COLO829 (cell line): ENCODE measurements at regions not wholly inside any gene's neighbourhood (a gene's known extent, or its start where the extent isn't known, plus 50 kb on each side); places are given as distances from the start of the nearest gene placed in this dataset.
"Not testable (repeated sequence)": the region's sequence is repeated elsewhere in the genome, so short reads cannot be mapped to it uniquely, and the experiment has no call there.

ENCODE experiments used
- DNase-seq: peaks from one replicate; pipeline ENCODE4 v3.0.0; 2012; ENCODE audit warnings: low spot score

GRCh38 chr1:235059221-235059620 lies 69.4 kb downstream of the TOMM20 start:
- no peak for DNase-seq

GRCh38 chr1:235058695-235059094 lies 69.9 kb downstream of the TOMM20 start:
- no peak for DNase-seq

GRCh38 chr1:235057385-235058306 lies 71.0 kb downstream of the TOMM20 start:
- DNase-seq: no peak

GRCh38 chr1:235056937-235057336 lies 71.7 kb downstream of the TOMM20 start:
- DNase-seq: no peak

GRCh38 chr1:235054936-235055335 lies 73.7 kb downstream of the TOMM20 start:
- DNase-seq: no peak

- no peak for DNase-seq
These were observed 74.2 kb downstream of the TOMM20 start for GRCh38 chr1:235054466-235054865.

GRCh38 chr1:235052067-235053008 lies 76.3 kb downstream of the TOMM20 start:
- DNase-seq: no peak

GRCh38 chr1:235051521-235051920 lies 77.1 kb downstream of the TOMM20 start:
- DNase-seq: no peak

GRCh38 chr1:235050911-235051360 lies 77.7 kb downstream of the TOMM20 start:
- DNase-seq: no peak

- not testable (repeated sequence) for DNase-seq
These were observed 78.8 kb downstream of the TOMM20 start for GRCh38 chr1:235049716-235050378.

- DNase-seq: no peak
These were observed 79.4 kb downstream of the TOMM20 start for GRCh38 chr1:235049217-235049616.

- DNase-seq: no peak
These were observed 81.2 kb downstream of the TOMM20 start for GRCh38 chr1:235047331-235047871.

GRCh38 chr1:235045921-235046601 lies 82.6 kb downstream of the TOMM20 start:
- DNase-seq: no peak

GRCh38 chr1:235045034-235045690 lies 83.5 kb downstream of the TOMM20 start:
- no peak for DNase-seq

GRCh38 chr1:235043234-235043633 lies 85.4 kb downstream of the TOMM20 start:
- DNase-seq: no peak

- DNase-seq: no peak
These were observed 89.9 kb downstream of the TOMM20 start for GRCh38 chr1:235038701-235039100.

- no peak for DNase-seq
These were observed 92.7 kb downstream of the TOMM20 start for GRCh38 chr1:235035928-235036327.

- no peak for DNase-seq
These were observed 97.6 kb downstream of the TOMM20 start for GRCh38 chr1:235030919-235031596.

- DNase-seq: no peak
These were observed 100.8 kb downstream of the TOMM20 start for GRCh38 chr1:235027862-235028250.
